Osteoblast (primary cell): ENCODE measurements at regions not wholly inside any gene's neighbourhood (a gene's known extent, or its start where the extent isn't known, plus 50 kb on each side); places are given as distances from the start of the nearest gene placed in this dataset.

ENCODE experiments used
- DNase-seq: peaks from one replicate; pipeline ENCODE4 v3.0.0; 2011; ENCODE audit warnings: low spot score, mixed read lengths; ENCODE audit not compliant: insufficient read length; ENCODE audit errors: missing footprints
- H2AFZ ChIP-seq: 2 replicates; pipeline ENCODE4 v1.6.0; 2011; ENCODE audit warnings: mild to moderate bottlenecking, low read length
- H3K27ac ChIP-seq: 2 replicates; pipeline ENCODE4 v1.5.1; 2011; ENCODE audit warnings: mild to moderate bottlenecking, low read depth, low read length, moderate library complexity
- H3K27me3 ChIP-seq: 2 replicates; pipeline ENCODE4 v1.6.0; 2012; ENCODE audit warnings: mild to moderate bottlenecking, control low read depth, inconsistent platforms, low read length, moderate library complexity; ENCODE audit not compliant: insufficient read depth
- H3K36me3 ChIP-seq: 2 replicates; pipeline ENCODE4 v1.5.1; 2011; ENCODE audit warnings: mild to moderate bottlenecking, low read length, control low read depth, moderate library complexity; ENCODE audit not compliant: insufficient read depth
- H3K4me1 ChIP-seq: 2 replicates; pipeline ENCODE4 v1.5.1; 2011; ENCODE audit warnings: mild to moderate bottlenecking, low read length, control low read depth, moderate library complexity; ENCODE audit not compliant: insufficient read depth
- H3K4me2 ChIP-seq: 2 replicates; pipeline ENCODE4 v1.6.0; 2011; ENCODE audit warnings: mild to moderate bottlenecking, low read length; ENCODE audit not compliant: insufficient read depth
- H3K4me3 ChIP-seq: fragments of 200-600 bp; sonication (generic); 3 replicates; pipeline ENCODE4 v1.5.1; 2012; ENCODE audit warnings: mild to moderate bottlenecking, low read length, inconsistent platforms; ENCODE audit not compliant: insufficient read depth
- H3K79me2 ChIP-seq: 2 replicates; pipeline ENCODE4 v1.6.0; 2012; ENCODE audit warnings: mild to moderate bottlenecking, low read length, control low read depth, inconsistent platforms; ENCODE audit not compliant: insufficient read depth
- H3K9me3 ChIP-seq: 2 replicates; pipeline ENCODE4 v1.5.1; 2011; ENCODE audit warnings: low read depth, low read length, control low read depth
- H4K20me1 ChIP-seq: 2 replicates; pipeline ENCODE4 v1.6.0; 2012; ENCODE audit warnings: mild to moderate bottlenecking, low read length, control low read depth; ENCODE audit not compliant: insufficient read depth
- CTCF ChIP-seq: IDR thresholded peaks from 2 replicates; pipeline ENCODE4 v1.5.1; 2011; ENCODE audit warnings: mild to moderate bottlenecking, low read depth, low read length, moderate library complexity; ENCODE audit errors: extremely low read depth

GRCh38 chr4:157564218-157564617 lies 343.7 kb downstream of the GRIA2 start:
- no peak overlapping the region for H3K27ac ChIP-seq
- H4K20me1 ChIP-seq: no peaks in the 10 kb centered on the region
- no peaks in the 10 kb centered on the region for H3K79me2 ChIP-seq
- H3K4me1 ChIP-seq: no peaks in the 10 kb centered on the region
- TF ChIP-seq CTCF: no peak
- no peak for DNase-seq
- no peaks in the 10 kb centered on the region for H3K9me3 ChIP-seq
- H2AFZ ChIP-seq: no peak overlapping the region
- H3K4me3 ChIP-seq: no peak overlapping the region
- H3K4me2 ChIP-seq: no peak overlapping the region
- H3K27me3 ChIP-seq: no peaks in the 10 kb centered on the region
- no peaks in the 10 kb centered on the region for H3K36me3 ChIP-seq

GRCh38 chr4:157558016-157558415 lies 337.5 kb downstream of the GRIA2 start:
- no peaks in the 10 kb centered on the region for H3K4me1 ChIP-seq
- no peaks in the 10 kb centered on the region for H3K9me3 ChIP-seq
- DNase-seq: no peak
- no peaks in the 10 kb centered on the region for H3K79me2 ChIP-seq
- H3K4me3 ChIP-seq: no peak overlapping the region
- H3K27me3 ChIP-seq: no peaks in the 10 kb centered on the region
- H3K27ac ChIP-seq: no peak overlapping the region
- no peak overlapping the region for H3K4me2 ChIP-seq
- H4K20me1 ChIP-seq: no peaks in the 10 kb centered on the region
- H3K36me3 ChIP-seq: no peaks in the 10 kb centered on the region
- no peak for TF ChIP-seq CTCF
- no peak overlapping the region for H2AFZ ChIP-seq

- no peaks in the 10 kb centered on the region for H3K4me1 ChIP-seq
- no peak overlapping the region for H3K4me3 ChIP-seq
- no peaks in the 10 kb centered on the region for H3K9me3 ChIP-seq
- no peaks in the 10 kb centered on the region for H3K36me3 ChIP-seq
- H3K27ac ChIP-seq: no peak overlapping the region
- no peak for DNase-seq
- no peak overlapping the region for H2AFZ ChIP-seq
- H3K79me2 ChIP-seq: no peaks in the 10 kb centered on the region
- no peaks in the 10 kb centered on the region for H3K27me3 ChIP-seq
- no peak overlapping the region for H3K4me2 ChIP-seq
- TF ChIP-seq CTCF: no peak
- no peaks in the 10 kb centered on the region for H4K20me1 ChIP-seq
Observed at GRCh38 chr4:157550028-157550427, 329.5 kb downstream of the GRIA2 start.

GRCh38 chr4:157527954-157528353 lies 307.4 kb downstream of the GRIA2 start:
- TF ChIP-seq CTCF: no peak
- Histone ChIP-seq H3K4me1 (no peaks in the 10 kb centered on the region), H2AFZ (no peak overlapping the region), H3K27me3 (no peaks in the 10 kb centered on the region), H3K4me2 (no peak overlapping the region), H3K9me3 (peaks cover 4% of the 10 kb centered on the region), H3K4me3 (no peak overlapping the region), H3K27ac (no peak overlapping the region), H3K79me2 (no peaks in the 10 kb centered on the region), H3K36me3 (no peaks in the 10 kb centered on the region), H4K20me1 (no peaks in the 10 kb centered on the region)
- no peak for DNase-seq
